ENCODE measurements at regions not wholly inside any gene's neighbourhood (a gene's known extent, or its start where the extent isn't known, plus 50 kb on each side); places are given as distances from the start of the nearest gene placed in this dataset.

DNA sequence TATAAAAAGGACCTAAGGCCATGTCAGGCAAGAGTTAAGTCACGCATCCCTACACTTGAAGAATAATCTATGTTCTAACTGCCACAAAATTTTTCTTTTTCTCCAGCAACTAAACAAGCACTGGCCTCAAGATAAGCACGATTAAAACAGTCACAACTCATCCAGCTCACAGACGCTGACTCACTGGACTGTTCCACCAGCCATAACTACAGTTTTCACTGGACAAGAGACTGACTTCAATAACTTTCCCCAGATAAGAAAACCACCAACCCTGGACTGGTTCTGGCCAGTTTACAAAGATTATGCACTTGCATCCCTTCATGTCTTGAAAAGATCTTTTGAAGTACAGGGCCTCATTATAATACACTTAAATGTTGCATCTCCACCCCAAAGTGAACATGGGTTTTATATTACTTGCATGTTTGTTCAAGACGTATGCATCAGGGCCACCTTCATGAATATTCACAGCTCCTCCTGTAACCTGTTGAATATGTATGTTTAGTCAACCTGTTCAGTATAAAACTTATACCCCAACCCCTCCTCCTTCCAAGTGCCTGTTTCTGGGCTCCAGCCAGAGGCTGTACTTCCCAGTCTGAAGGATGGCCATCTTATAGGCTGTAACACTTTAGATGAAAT is 129.3 kb upstream of the EPB41L4A start:
- H3K4me3 ChIP-seq (ENCODE audit: low read depth, low read length, poor library complexity, severe bottlenecking) = no peak overlapping the region
- ChIA-PET CTCF (no interaction called here), POLR2A (ENCODE audit: low non-redundant PET) (no interaction called here)
- no peaks in the 10 kb centered on the region for H3K4me1 ChIP-seq (ENCODE audit: insufficient read depth, low read length, poor library complexity, severe bottlenecking)
- no peaks in the 10 kb centered on the region for H3K36me3 ChIP-seq (ENCODE audit: insufficient read depth, low read length, poor library complexity, severe bottlenecking)
- no peak for DNase-seq (ENCODE audit: low spot score)
- BruUV-seq (replicated peaks) = no TSS peak
- intact Hi-C loops (cut with micrococcal nuclease; ENCODE audit: unreplicated experiment) = no loop called here
- H3K27me3 ChIP-seq (replicated peaks; ENCODE audit: insufficient read depth, low read depth, low read length, poor library complexity) = no peaks in the 10 kb centered on the region
- H3K27ac ChIP-seq (ENCODE audit: low read depth, low read length, poor library complexity, severe bottlenecking) = no peak overlapping the region
- no peaks in the 10 kb centered on the region for H3K9me3 ChIP-seq (ENCODE audit: low read depth, low read length, poor library complexity, severe bottlenecking)
- TF ChIP-seq CTCF (conservative IDR thresholded peaks at IDR 0.05; ENCODE audit: low read depth, low read length) (no peak), EZH2 (IDR thresholded peaks at IDR 0.05; ENCODE audit: borderline replicate concordance, low read depth, low read length, poor library complexity, severe bottlenecking) (no peak)

DNA sequence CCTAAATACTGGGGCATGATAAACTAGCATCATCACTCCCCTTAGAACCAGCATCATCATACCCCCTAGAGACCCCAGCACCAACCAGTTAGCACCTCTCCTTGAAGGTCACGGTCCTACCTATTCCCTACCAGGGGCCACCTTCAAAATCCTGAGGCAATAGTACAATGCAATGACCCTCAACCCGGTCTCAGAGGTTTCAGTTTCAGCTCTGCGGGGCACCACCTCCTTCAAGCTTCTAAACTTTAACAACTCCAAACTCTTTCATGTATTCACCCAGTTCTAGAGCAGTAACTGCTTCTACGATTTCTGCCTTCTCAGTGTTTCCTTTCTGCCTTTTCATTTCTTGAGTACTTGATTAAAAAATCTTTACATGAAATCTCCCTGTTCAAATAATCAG is 130.1 kb upstream of the EPB41L4A start:
- BruUV-seq (replicated peaks) = no TSS peak
- Histone ChIP-seq H3K36me3 (ENCODE audit: insufficient read depth, low read length, poor library complexity, severe bottlenecking) (no peaks in the 10 kb centered on the region), H3K27ac (ENCODE audit: low read depth, low read length, poor library complexity, severe bottlenecking) (no peak overlapping the region), H3K27me3 (replicated peaks; ENCODE audit: insufficient read depth, low read depth, low read length, poor library complexity) (no peaks in the 10 kb centered on the region), H3K4me1 (ENCODE audit: insufficient read depth, low read length, poor library complexity, severe bottlenecking) (no peaks in the 10 kb centered on the region), H3K9me3 (ENCODE audit: low read depth, low read length, poor library complexity, severe bottlenecking) (no peaks in the 10 kb centered on the region), H3K4me3 (ENCODE audit: low read depth, low read length, poor library complexity, severe bottlenecking) (no peak overlapping the region)
- intact Hi-C loops (cut with micrococcal nuclease; ENCODE audit: unreplicated experiment) = no loop called here
- POLR2A ChIA-PET (ENCODE audit: low non-redundant PET) = no interaction called here
- TF ChIP-seq EZH2 (IDR thresholded peaks at IDR 0.05; ENCODE audit: borderline replicate concordance, low read depth, low read length, poor library complexity, severe bottlenecking) = no peak
- TF ChIP-seq CTCF (conservative IDR thresholded peaks at IDR 0.05; ENCODE audit: low read depth, low read length) = no peak
- CTCF ChIA-PET = no interaction called here
- no peak for DNase-seq (ENCODE audit: low spot score)

DNA sequence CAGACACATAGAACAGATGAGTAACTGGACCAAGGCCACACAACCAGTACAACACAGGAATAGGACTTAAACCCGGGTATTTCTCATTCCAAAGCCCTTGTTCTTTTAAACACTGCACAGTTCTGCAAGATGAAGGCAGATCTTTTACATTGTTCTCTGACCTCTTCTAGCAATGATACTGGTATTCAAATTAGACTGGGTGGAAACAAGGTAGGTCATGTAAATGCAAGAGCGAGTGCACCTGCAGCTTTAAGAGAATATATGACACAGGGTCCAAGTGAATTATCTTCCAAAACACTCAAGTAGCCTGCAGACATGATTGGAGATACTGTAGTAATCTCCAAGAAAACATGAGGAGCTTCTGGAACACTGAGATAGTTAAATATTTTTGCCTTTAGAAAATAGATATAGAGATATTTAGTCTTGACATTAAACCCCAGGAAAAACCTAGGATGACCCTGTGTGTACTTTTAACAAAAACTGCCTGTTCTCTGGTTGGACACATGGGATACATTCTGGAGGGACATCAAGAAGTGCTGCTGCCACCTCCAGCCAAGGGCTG is 130.6 kb upstream of the EPB41L4A start:
- Histone ChIP-seq H3K36me3 (ENCODE audit: insufficient read depth, low read length, poor library complexity, severe bottlenecking) (no peaks in the 10 kb centered on the region), H3K9me3 (ENCODE audit: low read depth, low read length, poor library complexity, severe bottlenecking) (no peaks in the 10 kb centered on the region), H3K4me1 (ENCODE audit: insufficient read depth, low read length, poor library complexity, severe bottlenecking) (no peaks in the 10 kb centered on the region), H3K27me3 (replicated peaks; ENCODE audit: insufficient read depth, low read depth, low read length, poor library complexity) (no peaks in the 10 kb centered on the region), H3K4me3 (ENCODE audit: low read depth, low read length, poor library complexity, severe bottlenecking) (no peak overlapping the region), H3K27ac (ENCODE audit: low read depth, low read length, poor library complexity, severe bottlenecking) (no peak overlapping the region)
- CTCF ChIA-PET = no interaction called here
- POLR2A ChIA-PET (ENCODE audit: low non-redundant PET) = no interaction called here
- TF ChIP-seq EZH2 (IDR thresholded peaks at IDR 0.05; ENCODE audit: borderline replicate concordance, low read depth, low read length, poor library complexity, severe bottlenecking) (no peak), CTCF (conservative IDR thresholded peaks at IDR 0.05; ENCODE audit: low read depth, low read length) (no peak)
- intact Hi-C loops (cut with micrococcal nuclease; ENCODE audit: unreplicated experiment) = loop anchor here (2.0 kb wide), 2 partner anchors 373 to 415 kb away; partner anchors contain the start of gene REEP5
- no TSS peak for BruUV-seq (replicated peaks)
- no peak for DNase-seq (ENCODE audit: low spot score)

Data from A673 (cell line).